Parathyroid adenoma (tissue), 2 donors: ENCODE measurements at regions not wholly inside any gene's neighbourhood (a gene's known extent, or its start where the extent isn't known, plus 50 kb on each side); places are given as distances from the start of the nearest gene placed in this dataset.

Experiments used
- H2AFZ ChIP-seq: fragments of 300-600 bp; sonication (generic); one replicate; pipeline ENCODE4 v1.7.0; 2017; ENCODE audit warnings: antibody characterized with exemption, mild to moderate bottlenecking
- H3K27ac ChIP-seq: fragments of 300-600 bp; sonication (generic); one replicate; pipeline ENCODE4 v1.7.0; 2017
- H3K27me3 ChIP-seq: fragments of 300-600 bp; sonication (generic); one replicate; pipeline ENCODE4 v1.7.0; 2017; ENCODE audit warnings: low read length; ENCODE audit not compliant: control insufficient read depth, insufficient read depth
- H3K36me3 ChIP-seq: fragments of 300-600 bp; sonication (generic); one replicate; pipeline ENCODE4 v1.7.0; 2017; ENCODE audit warnings: low read length; ENCODE audit not compliant: control insufficient read depth, insufficient read depth
- H3K4me1 ChIP-seq: fragments of 300-600 bp; sonication (generic); one replicate; pipeline ENCODE4 v1.7.0; 2017; ENCODE audit warnings: control low read depth
- H3K4me2 ChIP-seq: fragments of 300-600 bp; sonication (generic); one replicate; pipeline ENCODE4 v1.7.0; 2017; ENCODE audit warnings: low read length
- H3K4me3 ChIP-seq: fragments of 300-600 bp; sonication (generic); one replicate; pipeline ENCODE4 v1.7.0; 2017; ENCODE audit warnings: low read depth, low read length
- H3K79me2 ChIP-seq: fragments of 300-600 bp; sonication (generic); one replicate; pipeline ENCODE4 v1.7.0; 2017; ENCODE audit warnings: control low read depth
- H3K9ac ChIP-seq: fragments of 300-600 bp; sonication (generic); one replicate; pipeline ENCODE4 v1.7.0; 2017; ENCODE audit warnings: mild to moderate bottlenecking
- H3K9me3 ChIP-seq: fragments of 300-600 bp; sonication (generic); one replicate; pipeline ENCODE4 v1.7.0; 2017; ENCODE audit warnings: low read length; ENCODE audit not compliant: control insufficient read depth
- CTCF ChIP-seq: fragments of 300-600 bp; sonication (generic); IDR thresholded peaks from one replicate; pipeline ENCODE4 v1.7.0; 2017; ENCODE audit warnings: antibody characterized with exemption, mild to moderate bottlenecking
- donor health status: primary hyperparathyroidism.

- Histone ChIP-seq H3K9ac (no peak overlapping the region), H3K27ac (peak overlapping the region; percentile 80), H2AFZ (no peak overlapping the region), H3K79me2 (no peaks in the 10 kb centered on the region), H3K4me1 (no peaks in the 10 kb centered on the region), H3K4me2 (no peak overlapping the region), H3K27me3 (no peaks in the 10 kb centered on the region), H3K9me3 (no peaks in the 10 kb centered on the region), H3K36me3 (no peaks in the 10 kb centered on the region), H3K4me3 (no peak overlapping the region)
- no peak for TF ChIP-seq CTCF
Measured at GRCh38 chr1:234980645-234981396, 147.8 kb downstream of the TOMM20 start.

- H2AFZ ChIP-seq, result no peak overlapping the region
- H3K4me2 ChIP-seq, result no peak overlapping the region
- no peak for TF ChIP-seq CTCF
- peak overlapping the region; percentile 80 for H3K27ac ChIP-seq
- H3K9me3 ChIP-seq, result no peaks in the 10 kb centered on the region
- peaks cover 3% of the 10 kb centered on the region for H3K4me1 ChIP-seq
- H3K36me3 ChIP-seq, result no peaks in the 10 kb centered on the region
- no peak overlapping the region for H3K9ac ChIP-seq
- H3K27me3 ChIP-seq, result no peaks in the 10 kb centered on the region
- no peaks in the 10 kb centered on the region for H3K79me2 ChIP-seq
- no peak overlapping the region for H3K4me3 ChIP-seq
Measured at GRCh38 chr1:234980291-234980644, 148.4 kb downstream of the TOMM20 start.

GRCh38 chr1:234979296-234980279 is 149.0 kb downstream of the TOMM20 start:
- Histone ChIP-seq H3K79me2 (no peaks in the 10 kb centered on the region), H3K36me3 (no peaks in the 10 kb centered on the region), H3K4me3 (no peak overlapping the region), H3K9me3 (no peaks in the 10 kb centered on the region), H3K27me3 (no peaks in the 10 kb centered on the region), H3K27ac (peak overlapping the region; percentile 80), H3K4me2 (no peak overlapping the region), H3K9ac (no peak overlapping the region), H3K4me1 (peaks cover 6% of the 10 kb centered on the region), H2AFZ (no peak overlapping the region)
- TF ChIP-seq CTCF, result no peak

- Histone ChIP-seq H2AFZ (no peak overlapping the region), H3K27ac (peak overlapping the region; percentile 80), H3K4me1 (peaks cover 6% of the 10 kb centered on the region), H3K9me3 (no peaks in the 10 kb centered on the region), H3K4me2 (no peak overlapping the region), H3K79me2 (no peaks in the 10 kb centered on the region), H3K36me3 (no peaks in the 10 kb centered on the region), H3K4me3 (no peak overlapping the region), H3K27me3 (no peaks in the 10 kb centered on the region), H3K9ac (no peak overlapping the region)
- no peak for TF ChIP-seq CTCF
Measured at GRCh38 chr1:234978397-234979295, 150.0 kb downstream of the TOMM20 start.
